GM12878 (cell line): ENCODE measurements at regions not wholly inside any gene's neighbourhood (a gene's known extent, or its start where the extent isn't known, plus 50 kb on each side); places are given as distances from the start of the nearest gene placed in this dataset.

ENCODE experiments used
- ATAC-seq: fragments of 200-7000 bp; cut with Tn5 transposase; 3 replicates; pipeline ENCODE4 v1.9.1; 2020; ENCODE audit warnings: mild to moderate bottlenecking, moderate library complexity
- BruUV-seq: library from RNA; stranded (reverse); fragments of 400-500 nt; replicated peaks from 2 replicates; lab custom pipeline; 2021; lab: Mats Ljungman, UMichigan
- CTCF ChIA-PET: fragments of 300-600 bp; sonication (Branson Sonifier 250); formaldehyde crosslinking; extraction: SDS; loops from one replicate; lab custom pipeline; 2021; ENCODE audit warnings: inconsistent platforms; lab: Yijun Ruan, JAX
- POLR2A ChIA-PET: fragments of 350-600 bp; formaldehyde crosslinking; extraction: SDS; loops from one replicate; lab custom pipeline; 2021; ENCODE audit warnings: inconsistent platforms; lab: Charles Lee
- RAD21 ChIA-PET: fragments of 300-600 bp; sonication (Branson Sonifier 250); formaldehyde crosslinking; loops from one replicate; lab custom pipeline; 2023; ENCODE audit warnings: antibody characterized with exemption; ENCODE audit not compliant: unreplicated experiment; lab: Charles Lee
- SMC1A ChIA-PET: fragments of 300-600 bp; sonication (Branson Sonifier 250); formaldehyde crosslinking; loops from one replicate; lab custom pipeline; 2023; ENCODE audit not compliant: unreplicated experiment, uncharacterized antibody; lab: Charles Lee
- DNase-seq: peaks from one replicate; pipeline ENCODE4 v3.0.0-alpha.2; 2011; ENCODE audit warnings: low read depth, low spot score
- FAIRE-seq: peaks from 3 replicates; lab custom pipeline; 2011; peaks lifted over from hg19 to GRCh38; lab: Jason Lieb, UNC
- H2AFZ ChIP-seq: 2 replicates; pipeline ENCODE4 v1.6.0; 2011; ENCODE audit warnings: low read depth, low read length, control low read depth; ENCODE audit not compliant: control insufficient read depth
- H3K27ac ChIP-seq: 2 replicates; pipeline ENCODE4 v1.5.1; 2011; ENCODE audit warnings: control low read depth; ENCODE audit not compliant: control insufficient read depth, insufficient read depth
- H3K27me3 ChIP-seq, 2 experiments: replicated peaks in 1 of 2; 2 replicates each; pipeline versions ENCODE4 v1.6.0 to v1.6.1; 2011; ENCODE audit warnings: low read length in 1 of 2; ENCODE audit not compliant: control insufficient read depth in 2 of 2, insufficient read depth in 2 of 2
- H3K36me3 ChIP-seq, 2 experiments: 2 replicates each; pipeline ENCODE4 v1.5.1; 2011; ENCODE audit warnings: low read length in 1 of 2; ENCODE audit not compliant: control insufficient read depth in 2 of 2, insufficient read depth in 2 of 2
- H3K4me1 ChIP-seq: 2 replicates; pipeline ENCODE4 v1.6.1; 2011; ENCODE audit warnings: mild to moderate bottlenecking, low read length, moderate library complexity, mixed read lengths; ENCODE audit not compliant: control insufficient read depth, insufficient read depth
- H3K4me2 ChIP-seq: 2 replicates; pipeline ENCODE4 v1.6.0; 2011; ENCODE audit warnings: control low read depth; ENCODE audit not compliant: control insufficient read depth, insufficient read depth
- H3K4me3 ChIP-seq: fragments of 200-600 bp; sonication (generic); 2 replicates; pipeline ENCODE4 v1.5.1; 2016
- H3K79me2 ChIP-seq: 2 replicates; pipeline ENCODE4 v1.6.0; 2011; ENCODE audit warnings: low read length; ENCODE audit not compliant: control insufficient read depth, insufficient read depth
- H3K9ac ChIP-seq: 2 replicates; pipeline ENCODE4 v1.8.0; 2011; ENCODE audit warnings: low read length, control low read depth, mixed read lengths; ENCODE audit not compliant: control insufficient read depth, insufficient read depth
- H3K9me3 ChIP-seq: replicated peaks from 3 replicates; pipeline ENCODE4 v1.5.1; 2011; ENCODE audit warnings: mild to moderate bottlenecking, low read length; ENCODE audit not compliant: control insufficient read depth, insufficient read depth
- H4K20me1 ChIP-seq: 2 replicates; pipeline ENCODE4 v1.6.0; 2011; ENCODE audit not compliant: control insufficient read depth, insufficient read depth
- ATF7 ChIP-seq: fragments of 450-650 bp; IDR thresholded peaks from 2 replicates; pipeline ENCODE4 v1.6.1; 2016; ENCODE audit warnings: low read depth, mild to moderate bottlenecking
- EP300 ChIP-seq, 2 experiments: fragments of 150-350 bp in 1 of 2; IDR thresholded peaks; 2 replicates each; pipeline ENCODE4 v1.6.1; 2011 to 2012; ENCODE audit warnings: low read depth in 2 of 2, low read length in 2 of 2, borderline replicate concordance in 1 of 2, improper control_type of control experiment in 1 of 2, inconsistent platforms in 1 of 2; ENCODE audit not compliant: control insufficient read depth in 1 of 2
- HDAC2 ChIP-seq: fragments of 200-600 bp; sonication (generic); IDR thresholded peaks from 2 replicates; pipeline ENCODE4 v1.6.1; 2017
- IRF4 ChIP-seq: IDR thresholded peaks from 2 replicates; pipeline ENCODE4 v1.6.1; 2011; ENCODE audit warnings: low read depth, low read length
- MTA2 ChIP-seq: fragments of 450-650 bp; IDR thresholded peaks from 2 replicates; pipeline ENCODE4 v1.6.1; 2016; ENCODE audit warnings: low read depth, mild to moderate bottlenecking, moderate library complexity
- MTA3 ChIP-seq: IDR thresholded peaks from 2 replicates; pipeline ENCODE4 v1.6.1; 2012; ENCODE audit warnings: low read length, inconsistent platforms, borderline replicate concordance
- NFYB ChIP-seq: IDR thresholded peaks from 2 replicates; pipeline ENCODE4 v1.6.1; 2011; ENCODE audit warnings: low read depth, mild to moderate bottlenecking, low read length, improper control_type of control experiment, moderate library complexity; ENCODE audit not compliant: insufficient read depth
- TARDBP ChIP-seq: IDR thresholded peaks from 2 replicates; pipeline ENCODE4 v1.6.1; 2016; ENCODE audit warnings: borderline replicate concordance
- WGBS: methylation state at CpG from one replicate; pipeline ENCODE4 v1.1.6; 2016; ENCODE audit warnings: low lambda C conversion rate; ENCODE audit not compliant: insufficient replicate concordance, insufficient coverage; ENCODE audit errors: missing lambda C conversion rate; 5-methylcytosine and 5-hydroxymethylcytosine counted together
- in situ Hi-C: fragments of 300-500 bp; cut with MboI; formaldehyde crosslinking; loops from 9 replicates; pipeline ENCODE4 v1.14.3; 2018; ENCODE audit warnings: mixed read lengths
- intact Hi-C: fragments of 100-400 bp; cut with micrococcal nuclease; formaldehyde crosslinking; loops from one replicate; pipeline ENCODE4 v1.14.2; 2022; ENCODE audit not compliant: unreplicated experiment
- TF ChIP-seq, protein P1 (sequence below): fragments of 450-650 bp; IDR thresholded peaks from 2 replicates; pipeline ENCODE4 v1.6.1; 2018; ENCODE audit warnings: mild to moderate bottlenecking, low read depth, moderate library complexity; ENCODE audit not compliant: partially characterized antibody
- TF ChIP-seq, protein P2 (sequence below): fragments of 450-650 bp; IDR thresholded peaks from 2 replicates; pipeline ENCODE4 v1.6.1; 2016; ENCODE audit warnings: mild to moderate bottlenecking
- TF ChIP-seq, protein P3 (sequence below), 3 experiments: IDR thresholded peaks in 2 of 3; conservative IDR thresholded peaks in 1 of 3; 2 replicates each; pipeline ENCODE4 v1.5.1; 2011; ENCODE audit warnings: low read depth in 3 of 3, low read length in 3 of 3, mild to moderate bottlenecking in 3 of 3, control low read depth in 2 of 3, moderate library complexity in 2 of 3, inconsistent platforms in 1 of 3, mixed read lengths in 1 of 3; ENCODE audit not compliant: control insufficient read depth in 2 of 3, insufficient read depth in 1 of 3; ENCODE audit errors: extremely low read depth in 1 of 3
- TF ChIP-seq, protein P4 (sequence below): IDR thresholded peaks from 2 replicates; pipeline ENCODE4 v1.6.1; 2011; ENCODE audit warnings: borderline replicate concordance, low read depth, mild to moderate bottlenecking, moderate library complexity, low read length; ENCODE audit not compliant: insufficient read depth, poor library complexity, severe bottlenecking

DNA sequence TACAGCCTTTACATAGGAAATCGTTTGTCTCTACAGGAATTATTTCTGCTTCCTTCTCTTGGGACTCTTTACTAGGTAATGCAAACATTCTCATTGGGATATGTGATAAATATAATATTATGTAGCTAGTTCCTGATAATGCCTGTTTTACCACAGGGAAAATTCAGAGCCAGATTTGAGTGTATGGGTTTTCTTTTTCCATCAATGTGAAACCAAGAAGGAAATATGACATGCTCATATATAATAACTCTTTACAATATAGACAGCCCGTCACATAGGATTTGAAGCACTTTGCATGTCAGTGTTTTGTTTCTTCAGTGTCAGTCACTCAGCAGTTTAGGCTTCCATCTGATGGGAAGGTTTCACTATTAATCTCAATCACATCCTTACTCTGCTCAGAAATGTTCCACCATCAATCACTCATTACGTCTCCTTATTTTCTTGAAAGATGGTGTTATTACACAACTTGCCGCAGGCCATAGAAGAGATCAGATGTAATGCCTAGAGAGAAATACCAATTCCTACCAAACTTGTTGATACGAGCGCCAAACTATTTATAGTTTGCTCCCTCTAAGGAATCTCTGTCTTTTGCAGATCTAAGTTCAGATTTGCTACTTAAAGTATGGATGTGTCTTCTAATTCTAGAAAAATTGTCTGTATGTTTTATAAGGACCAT is 314.8 kb downstream of the DIPK2A start (continued):
- TF ChIP-seq, protein P1, sequence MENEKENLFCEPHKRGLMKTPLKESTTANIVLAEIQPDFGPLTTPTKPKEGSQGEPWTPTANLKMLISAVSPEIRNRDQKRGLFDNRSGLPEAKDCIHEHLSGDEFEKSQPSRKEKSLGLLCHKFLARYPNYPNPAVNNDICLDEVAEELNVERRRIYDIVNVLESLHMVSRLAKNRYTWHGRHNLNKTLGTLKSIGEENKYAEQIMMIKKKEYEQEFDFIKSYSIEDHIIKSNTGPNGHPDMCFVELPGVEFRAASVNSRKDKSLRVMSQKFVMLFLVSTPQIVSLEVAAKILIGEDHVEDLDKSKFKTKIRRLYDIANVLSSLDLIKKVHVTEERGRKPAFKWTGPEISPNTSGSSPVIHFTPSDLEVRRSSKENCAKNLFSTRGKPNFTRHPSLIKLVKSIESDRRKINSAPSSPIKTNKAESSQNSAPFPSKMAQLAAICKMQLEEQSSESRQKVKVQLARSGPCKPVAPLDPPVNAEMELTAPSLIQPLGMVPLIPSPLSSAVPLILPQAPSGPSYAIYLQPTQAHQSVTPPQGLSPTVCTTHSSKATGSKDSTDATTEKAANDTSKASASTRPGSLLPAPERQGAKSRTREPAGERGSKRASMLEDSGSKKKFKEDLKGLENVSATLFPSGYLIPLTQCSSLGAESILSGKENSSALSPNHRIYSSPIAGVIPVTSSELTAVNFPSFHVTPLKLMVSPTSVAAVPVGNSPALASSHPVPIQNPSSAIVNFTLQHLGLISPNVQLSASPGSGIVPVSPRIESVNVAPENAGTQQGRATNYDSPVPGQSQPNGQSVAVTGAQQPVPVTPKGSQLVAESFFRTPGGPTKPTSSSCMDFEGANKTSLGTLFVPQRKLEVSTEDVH = no peak
- no peak for TF ChIP-seq EP300 (IDR thresholded peaks at IDR 0.05; ENCODE audit: borderline replicate concordance in 1 of 2, control insufficient read depth in 1 of 2, low read depth in 2 of 2, low read length in 2 of 2)

DNA sequence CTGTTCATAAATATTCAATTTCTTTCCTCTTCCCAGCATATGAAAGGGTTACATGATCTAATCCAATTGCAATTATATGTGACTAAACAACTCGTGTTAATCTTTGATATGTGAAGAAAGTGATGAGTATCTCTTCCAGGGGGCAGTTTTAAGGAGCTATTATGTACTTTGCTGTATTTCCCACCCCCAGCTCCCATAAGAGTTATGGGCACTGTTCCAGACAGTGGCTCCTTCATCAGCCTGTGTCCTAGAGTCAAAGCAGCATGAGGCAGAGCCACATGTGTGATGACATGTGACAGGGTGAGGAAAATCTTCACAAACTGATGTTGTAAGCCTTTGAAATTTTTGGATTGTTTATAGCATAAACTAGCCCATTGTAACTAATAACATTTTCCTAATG is 315.4 kb downstream of the DIPK2A start:
- Histone ChIP-seq H3K27ac (no peak overlapping the region), H3K4me1 (no peaks in the 10 kb centered on the region), H2AFZ (no peak overlapping the region), H3K9me3 (peaks cover 2% of the 10 kb centered on the region; the same call in 2 of the 3 replicates), H3K27me3 (no peaks in the 10 kb centered on the region), H3K36me3 (no peaks in the 10 kb centered on the region), H3K79me2 (no peaks in the 10 kb centered on the region), H3K9ac (no peak overlapping the region), H3K4me3 (no peak overlapping the region), H3K4me2 (no peak overlapping the region), H4K20me1 (no peaks in the 10 kb centered on the region)
- CTCF ChIA-PET = interaction anchor here (1.1 kb wide), 1 partner anchor 15 kb away, joined by 3 read pairs; no protein-coding TSS in a partner anchor
- ATAC-seq (no peak), FAIRE-seq (no peak), DNase-seq (no peak)
- in situ Hi-C loops (no loop called here), intact Hi-C loops (no loop called here)
- BruUV-seq = no TSS peak
- 0% methylated on average over 1 of the region's 1 CpG for WGBS
- RAD21 ChIA-PET = no interaction called here
- SMC1A ChIA-PET = no interaction called here
- POLR2A ChIA-PET = no interaction called here
- TF ChIP-seq ATF7 (no peak), IRF4 (no peak), TARDBP (no peak), MTA3 (no peak), MTA2 (no peak), NFYB (no peak), HDAC2 (no peak)
- TF ChIP-seq, protein P2, sequence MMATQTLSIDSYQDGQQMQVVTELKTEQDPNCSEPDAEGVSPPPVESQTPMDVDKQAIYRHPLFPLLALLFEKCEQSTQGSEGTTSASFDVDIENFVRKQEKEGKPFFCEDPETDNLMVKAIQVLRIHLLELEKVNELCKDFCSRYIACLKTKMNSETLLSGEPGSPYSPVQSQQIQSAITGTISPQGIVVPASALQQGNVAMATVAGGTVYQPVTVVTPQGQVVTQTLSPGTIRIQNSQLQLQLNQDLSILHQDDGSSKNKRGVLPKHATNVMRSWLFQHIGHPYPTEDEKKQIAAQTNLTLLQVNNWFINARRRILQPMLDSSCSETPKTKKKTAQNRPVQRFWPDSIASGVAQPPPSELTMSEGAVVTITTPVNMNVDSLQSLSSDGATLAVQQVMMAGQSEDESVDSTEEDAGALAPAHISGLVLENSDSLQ = no peak
- TF ChIP-seq, protein P3, sequence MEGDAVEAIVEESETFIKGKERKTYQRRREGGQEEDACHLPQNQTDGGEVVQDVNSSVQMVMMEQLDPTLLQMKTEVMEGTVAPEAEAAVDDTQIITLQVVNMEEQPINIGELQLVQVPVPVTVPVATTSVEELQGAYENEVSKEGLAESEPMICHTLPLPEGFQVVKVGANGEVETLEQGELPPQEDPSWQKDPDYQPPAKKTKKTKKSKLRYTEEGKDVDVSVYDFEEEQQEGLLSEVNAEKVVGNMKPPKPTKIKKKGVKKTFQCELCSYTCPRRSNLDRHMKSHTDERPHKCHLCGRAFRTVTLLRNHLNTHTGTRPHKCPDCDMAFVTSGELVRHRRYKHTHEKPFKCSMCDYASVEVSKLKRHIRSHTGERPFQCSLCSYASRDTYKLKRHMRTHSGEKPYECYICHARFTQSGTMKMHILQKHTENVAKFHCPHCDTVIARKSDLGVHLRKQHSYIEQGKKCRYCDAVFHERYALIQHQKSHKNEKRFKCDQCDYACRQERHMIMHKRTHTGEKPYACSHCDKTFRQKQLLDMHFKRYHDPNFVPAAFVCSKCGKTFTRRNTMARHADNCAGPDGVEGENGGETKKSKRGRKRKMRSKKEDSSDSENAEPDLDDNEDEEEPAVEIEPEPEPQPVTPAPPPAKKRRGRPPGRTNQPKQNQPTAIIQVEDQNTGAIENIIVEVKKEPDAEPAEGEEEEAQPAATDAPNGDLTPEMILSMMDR (IDR thresholded peaks at IDR 0.05 in 2 of 3, conservative IDR thresholded peaks at IDR 0.05 in 1 of 3; ENCODE audit: control insufficient read depth in 2 of 3, extremely low read depth in 1 of 3, insufficient read depth in 1 of 3, low read depth in 3 of 3, low read length in 3 of 3) = no peak
- TF ChIP-seq, protein P4, sequence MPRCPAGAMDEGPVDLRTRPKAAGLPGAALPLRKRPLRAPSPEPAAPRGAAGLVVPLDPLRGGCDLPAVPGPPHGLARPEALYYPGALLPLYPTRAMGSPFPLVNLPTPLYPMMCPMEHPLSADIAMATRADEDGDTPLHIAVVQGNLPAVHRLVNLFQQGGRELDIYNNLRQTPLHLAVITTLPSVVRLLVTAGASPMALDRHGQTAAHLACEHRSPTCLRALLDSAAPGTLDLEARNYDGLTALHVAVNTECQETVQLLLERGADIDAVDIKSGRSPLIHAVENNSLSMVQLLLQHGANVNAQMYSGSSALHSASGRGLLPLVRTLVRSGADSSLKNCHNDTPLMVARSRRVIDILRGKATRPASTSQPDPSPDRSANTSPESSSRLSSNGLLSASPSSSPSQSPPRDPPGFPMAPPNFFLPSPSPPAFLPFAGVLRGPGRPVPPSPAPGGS = no peak
